H1 (cell line): ENCODE measurements at regions not wholly inside any gene's neighbourhood (a gene's known extent, or its start where the extent isn't known, plus 50 kb on each side); places are given as distances from the start of the nearest gene placed in this dataset.

Source experiments
- E2F6 ChIP-seq: IDR thresholded peaks from 2 replicates; pipeline ENCODE4 v1.6.1; 2012; ENCODE audit warnings: inconsistent platforms
- RAD21 ChIP-seq, 2 experiments: IDR thresholded peaks in 1 of 2; conservative IDR thresholded peaks in 1 of 2; 2 replicates each; pipeline ENCODE4 v1.6.1; 2011; ENCODE audit warnings: low read depth in 2 of 2, low read length in 2 of 2, improper control_type of control experiment in 1 of 2, inconsistent platforms in 1 of 2, mild to moderate bottlenecking in 1 of 2, moderate library complexity in 1 of 2
- YY1 ChIP-seq: IDR thresholded peaks from 2 replicates; pipeline ENCODE4 v1.6.1; 2011; ENCODE audit warnings: low read depth, mild to moderate bottlenecking, low read length
- TF ChIP-seq, protein P1 (sequence below), 3 experiments: IDR thresholded peaks; 1 replicate in 2 of 3; 2 replicates in 1 of 3; pipeline versions ENCODE4 v1.5.1 to v1.6.1; 2011; ENCODE audit warnings: low read length in 3 of 3, mild to moderate bottlenecking in 3 of 3, inconsistent platforms in 2 of 3, low read depth in 1 of 3, moderate library complexity in 1 of 3; ENCODE audit not compliant: insufficient read depth in 1 of 3; ENCODE audit errors: control extremely low read depth in 1 of 3

GRCh38 chr2:137770166-137770565 is 194.1 kb upstream of the HNMT start (continued):
- no peak for TF ChIP-seq RAD21 (IDR thresholded peaks at IDR 0.05 in 1 of 2, conservative IDR thresholded peaks at IDR 0.05 in 1 of 2; ENCODE audit: low read depth in 2 of 2, low read length in 2 of 2)
- TF ChIP-seq E2F6: no peak
- TF ChIP-seq YY1: no peak
- TF ChIP-seq, protein P1, sequence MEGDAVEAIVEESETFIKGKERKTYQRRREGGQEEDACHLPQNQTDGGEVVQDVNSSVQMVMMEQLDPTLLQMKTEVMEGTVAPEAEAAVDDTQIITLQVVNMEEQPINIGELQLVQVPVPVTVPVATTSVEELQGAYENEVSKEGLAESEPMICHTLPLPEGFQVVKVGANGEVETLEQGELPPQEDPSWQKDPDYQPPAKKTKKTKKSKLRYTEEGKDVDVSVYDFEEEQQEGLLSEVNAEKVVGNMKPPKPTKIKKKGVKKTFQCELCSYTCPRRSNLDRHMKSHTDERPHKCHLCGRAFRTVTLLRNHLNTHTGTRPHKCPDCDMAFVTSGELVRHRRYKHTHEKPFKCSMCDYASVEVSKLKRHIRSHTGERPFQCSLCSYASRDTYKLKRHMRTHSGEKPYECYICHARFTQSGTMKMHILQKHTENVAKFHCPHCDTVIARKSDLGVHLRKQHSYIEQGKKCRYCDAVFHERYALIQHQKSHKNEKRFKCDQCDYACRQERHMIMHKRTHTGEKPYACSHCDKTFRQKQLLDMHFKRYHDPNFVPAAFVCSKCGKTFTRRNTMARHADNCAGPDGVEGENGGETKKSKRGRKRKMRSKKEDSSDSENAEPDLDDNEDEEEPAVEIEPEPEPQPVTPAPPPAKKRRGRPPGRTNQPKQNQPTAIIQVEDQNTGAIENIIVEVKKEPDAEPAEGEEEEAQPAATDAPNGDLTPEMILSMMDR (IDR thresholded peaks at IDR 0.05; ENCODE audit: control extremely low read depth in 1 of 3, insufficient read depth in 1 of 3, low read depth in 1 of 3, low read length in 3 of 3): no peak
